ENCODE measurements at regions not wholly inside any gene's neighbourhood (a gene's known extent, or its start where the extent isn't known, plus 50 kb on each side); places are given as distances from the start of the nearest gene placed in this dataset.
"Not testable (repeated sequence)": the region's sequence is repeated elsewhere in the genome, so short reads cannot be mapped to it uniquely, and the experiment has no call there.

GRCh38 chr5:6321078-6321477, 57.3 kb downstream of the MED10 start:
- no peak for DNase-seq

GRCh38 chr5:6319116-6319515, 59.2 kb downstream of the MED10 start:
- DNase-seq = no peak

- no peak for DNase-seq
Observed at GRCh38 chr5:6317116-6317798, 61.1 kb downstream of the MED10 start.

- no peak for DNase-seq
Observed at GRCh38 chr5:6315580-6315979, 62.8 kb downstream of the MED10 start.

GRCh38 chr5:6311568-6312501, 66.5 kb downstream of the MED10 start:
- DNase-seq = no peak

- DNase-seq = no peak
Observed at GRCh38 chr5:6309949-6310348, 68.4 kb downstream of the MED10 start.

- DNase-seq = no peak
Observed at GRCh38 chr5:6308683-6309082, 69.7 kb downstream of the MED10 start.

- no peak for DNase-seq
Observed at GRCh38 chr5:6307304-6307703, 71.0 kb downstream of the MED10 start.

- DNase-seq = no peak
Observed at GRCh38 chr5:6305853-6306252, 72.5 kb downstream of the MED10 start.

- DNase-seq = no peak
Observed at GRCh38 chr5:6302684-6303083, 75.7 kb downstream of the MED10 start.

- DNase-seq = no peak
Observed at GRCh38 chr5:6302075-6302474, 76.3 kb downstream of the MED10 start.

GRCh38 chr5:6296524-6296923, 81.8 kb downstream of the MED10 start:
- DNase-seq = no peak

GRCh38 chr5:6291961-6292360, 86.4 kb downstream of the MED10 start:
- DNase-seq = no peak

- no peak for DNase-seq
Observed at GRCh38 chr5:6289239-6289638, 89.1 kb downstream of the MED10 start.

- no peak for DNase-seq
Observed at GRCh38 chr5:6287176-6287575, 91.2 kb downstream of the MED10 start.

- DNase-seq = no peak
Observed at GRCh38 chr5:6286404-6286803, 91.9 kb downstream of the MED10 start.

- DNase-seq = not testable (repeated sequence)
Observed at GRCh38 chr5:6284491-6284890, 93.9 kb downstream of the MED10 start.

- DNase-seq = no peak
Observed at GRCh38 chr5:6282352-6282751, 96.0 kb downstream of the MED10 start.

- no peak for DNase-seq
Observed at GRCh38 chr5:6281818-6282217, 96.5 kb downstream of the MED10 start.

- no peak for DNase-seq
Observed at GRCh38 chr5:6280425-6281100, 97.8 kb downstream of the MED10 start.

- no peak for DNase-seq
Observed at GRCh38 chr5:6279607-6280006, 98.7 kb downstream of the MED10 start.

GRCh38 chr5:6274846-6275543, 103.4 kb downstream of the MED10 start:
- no peak for DNase-seq

- DNase-seq = no peak
Observed at GRCh38 chr5:6273749-6274148, 104.6 kb downstream of the MED10 start.
